KMS-11 (cell line): ENCODE measurements at regions not wholly inside any gene's neighbourhood (a gene's known extent, or its start where the extent isn't known, plus 50 kb on each side); places are given as distances from the start of the nearest gene placed in this dataset.

ENCODE experiments used
- H2AFZ ChIP-seq: fragments of 200-600 bp; sonication (generic); 2 replicates; pipeline ENCODE4 v1.6.1; 2016; ENCODE audit warnings: antibody characterized with exemption, mixed run types, low read depth
- H3K27ac ChIP-seq: fragments of 200-600 bp; sonication (generic); 2 replicates; pipeline ENCODE4 v1.6.1; 2016; ENCODE audit warnings: mild to moderate bottlenecking, mixed run types
- H3K27me3 ChIP-seq: fragments of 200-600 bp; sonication (generic); 2 replicates; pipeline ENCODE4 v1.6.1; 2017; ENCODE audit warnings: mild to moderate bottlenecking, low read depth, mixed run types, moderate library complexity; ENCODE audit not compliant: insufficient read depth
- H3K36me3 ChIP-seq: fragments of 200-600 bp; sonication (generic); 2 replicates; pipeline ENCODE4 v1.6.1; 2017; ENCODE audit warnings: mild to moderate bottlenecking, mixed run types; ENCODE audit not compliant: insufficient read depth
- H3K4me1 ChIP-seq: fragments of 200-600 bp; sonication (generic); 2 replicates; pipeline ENCODE4 v1.6.1; 2016; ENCODE audit warnings: mild to moderate bottlenecking, low read depth, mixed run types; ENCODE audit not compliant: poor library complexity, severe bottlenecking
- H3K4me2 ChIP-seq: fragments of 200-600 bp; sonication (generic); 2 replicates; pipeline ENCODE4 v1.7.0; 2016; ENCODE audit warnings: mild to moderate bottlenecking, mixed run types
- H3K4me3 ChIP-seq: fragments of 200-600 bp; sonication (generic); IDR thresholded peaks from 2 replicates; pipeline ENCODE4 v1.6.1; 2017; ENCODE audit warnings: low read depth, low read length, mixed read lengths; ENCODE audit not compliant: insufficient read depth
- H3K79me2 ChIP-seq: fragments of 200-600 bp; sonication (generic); 2 replicates; pipeline ENCODE4 v1.6.1; 2016; ENCODE audit warnings: low read depth, mixed run types; ENCODE audit not compliant: insufficient read depth
- H3K9ac ChIP-seq: fragments of 200-600 bp; sonication (generic); 2 replicates; pipeline ENCODE4 v1.6.1; 2016; ENCODE audit warnings: mild to moderate bottlenecking, mixed run types
- H4K20me1 ChIP-seq: fragments of 200-600 bp; sonication (generic); 2 replicates; pipeline ENCODE4 v1.6.1; 2016; ENCODE audit warnings: mild to moderate bottlenecking, mixed run types; ENCODE audit not compliant: insufficient read depth
- TF ChIP-seq, protein P1 (sequence below): fragments of 200-600 bp; sonication (generic); conservative IDR thresholded peaks from 2 replicates; pipeline ENCODE4 v1.6.1; 2017; ENCODE audit warnings: low read depth, mild to moderate bottlenecking, antibody characterized with exemption, low read length, moderate library complexity, mixed read lengths

- TF ChIP-seq, protein P1, sequence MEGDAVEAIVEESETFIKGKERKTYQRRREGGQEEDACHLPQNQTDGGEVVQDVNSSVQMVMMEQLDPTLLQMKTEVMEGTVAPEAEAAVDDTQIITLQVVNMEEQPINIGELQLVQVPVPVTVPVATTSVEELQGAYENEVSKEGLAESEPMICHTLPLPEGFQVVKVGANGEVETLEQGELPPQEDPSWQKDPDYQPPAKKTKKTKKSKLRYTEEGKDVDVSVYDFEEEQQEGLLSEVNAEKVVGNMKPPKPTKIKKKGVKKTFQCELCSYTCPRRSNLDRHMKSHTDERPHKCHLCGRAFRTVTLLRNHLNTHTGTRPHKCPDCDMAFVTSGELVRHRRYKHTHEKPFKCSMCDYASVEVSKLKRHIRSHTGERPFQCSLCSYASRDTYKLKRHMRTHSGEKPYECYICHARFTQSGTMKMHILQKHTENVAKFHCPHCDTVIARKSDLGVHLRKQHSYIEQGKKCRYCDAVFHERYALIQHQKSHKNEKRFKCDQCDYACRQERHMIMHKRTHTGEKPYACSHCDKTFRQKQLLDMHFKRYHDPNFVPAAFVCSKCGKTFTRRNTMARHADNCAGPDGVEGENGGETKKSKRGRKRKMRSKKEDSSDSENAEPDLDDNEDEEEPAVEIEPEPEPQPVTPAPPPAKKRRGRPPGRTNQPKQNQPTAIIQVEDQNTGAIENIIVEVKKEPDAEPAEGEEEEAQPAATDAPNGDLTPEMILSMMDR, result no peak
- H3K79me2 ChIP-seq, result no peaks in the 10 kb centered on the region
- no peaks in the 10 kb centered on the region for H3K4me1 ChIP-seq
- no peak overlapping the region for H2AFZ ChIP-seq
- H3K27ac ChIP-seq, result no peak overlapping the region
- no peak overlapping the region for H3K4me3 ChIP-seq
- no peaks in the 10 kb centered on the region for H3K27me3 ChIP-seq
- H3K36me3 ChIP-seq, result no peaks in the 10 kb centered on the region
- no peaks in the 10 kb centered on the region for H4K20me1 ChIP-seq
- no peak overlapping the region for H3K4me2 ChIP-seq
- no peak overlapping the region for H3K9ac ChIP-seq
Observed at GRCh38 chr10:44126291-44126717, 258.6 kb downstream of the CXCL12 start.

- no peak overlapping the region for H3K4me3 ChIP-seq
- TF ChIP-seq, protein P1, result no peak
- H3K27ac ChIP-seq, result no peak overlapping the region
- H3K4me1 ChIP-seq, result no peaks in the 10 kb centered on the region
- H3K4me2 ChIP-seq, result no peak overlapping the region
- H2AFZ ChIP-seq, result no peak overlapping the region
- no peaks in the 10 kb centered on the region for H4K20me1 ChIP-seq
- no peaks in the 10 kb centered on the region for H3K27me3 ChIP-seq
- no peaks in the 10 kb centered on the region for H3K36me3 ChIP-seq
- no peaks in the 10 kb centered on the region for H3K79me2 ChIP-seq
- H3K9ac ChIP-seq, result no peak overlapping the region
Observed at GRCh38 chr10:44125879-44126278, 259.0 kb downstream of the CXCL12 start.

DNA sequence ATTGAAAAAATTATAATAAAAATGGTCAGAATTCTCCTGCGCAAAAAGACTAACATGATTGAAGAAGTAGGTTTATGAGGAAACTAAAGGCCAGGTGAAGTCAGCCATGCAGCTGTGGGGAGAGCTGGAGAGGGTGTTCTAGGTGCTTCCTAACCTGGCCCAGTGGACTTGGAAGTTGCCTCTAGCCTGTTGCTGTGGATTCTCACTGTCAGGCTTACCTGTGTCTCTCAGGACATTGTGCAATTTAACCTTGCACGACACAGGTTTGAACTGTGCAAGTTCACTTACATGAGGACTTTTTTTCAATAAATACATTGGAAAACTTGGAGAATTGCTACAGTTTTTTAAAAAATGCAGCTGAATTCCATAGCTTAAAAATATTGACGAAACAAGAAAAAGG is 266.4 kb downstream of the CXCL12 start:
- H4K20me1 ChIP-seq, result no peaks in the 10 kb centered on the region
- H3K36me3 ChIP-seq, result no peaks in the 10 kb centered on the region
- H3K9ac ChIP-seq, result no peak overlapping the region
- H3K27ac ChIP-seq, result no peak overlapping the region
- H3K4me2 ChIP-seq, result no peak overlapping the region
- no peaks in the 10 kb centered on the region for H3K79me2 ChIP-seq
- no peak overlapping the region for H3K4me3 ChIP-seq
- TF ChIP-seq, protein P1, result no peak
- H3K4me1 ChIP-seq, result no peaks in the 10 kb centered on the region
- H3K27me3 ChIP-seq, result no peaks in the 10 kb centered on the region
- H2AFZ ChIP-seq, result no peak overlapping the region

- Histone ChIP-seq H3K36me3 (no peaks in the 10 kb centered on the region), H3K4me3 (no peak overlapping the region), H3K4me2 (no peak overlapping the region), H3K27ac (no peak overlapping the region), H4K20me1 (no peaks in the 10 kb centered on the region), H3K9ac (no peak overlapping the region), H3K27me3 (no peaks in the 10 kb centered on the region), H3K4me1 (no peaks in the 10 kb centered on the region), H2AFZ (no peak overlapping the region), H3K79me2 (no peaks in the 10 kb centered on the region)
- TF ChIP-seq, protein P1, result no peak
Observed at GRCh38 chr10:44116474-44116873, 268.4 kb downstream of the CXCL12 start.
